HG02981 (cell line): ENCODE measurements at regions not wholly inside any gene's neighbourhood (a gene's known extent, or its start where the extent isn't known, plus 50 kb on each side); places are given as distances from the start of the nearest gene placed in this dataset.
"Not testable (repeated sequence)": the region's sequence is repeated elsewhere in the genome, so short reads cannot be mapped to it uniquely, and the experiment has no call there.

Experiments used
- ATAC-seq: cut with Tn5 transposase; IDR thresholded peaks from one replicate; pipeline ENCODE4 v1.9.1; 2021; ENCODE audit warnings: mild to moderate bottlenecking, moderate library complexity; ENCODE audit not compliant: unreplicated experiment

DNA sequence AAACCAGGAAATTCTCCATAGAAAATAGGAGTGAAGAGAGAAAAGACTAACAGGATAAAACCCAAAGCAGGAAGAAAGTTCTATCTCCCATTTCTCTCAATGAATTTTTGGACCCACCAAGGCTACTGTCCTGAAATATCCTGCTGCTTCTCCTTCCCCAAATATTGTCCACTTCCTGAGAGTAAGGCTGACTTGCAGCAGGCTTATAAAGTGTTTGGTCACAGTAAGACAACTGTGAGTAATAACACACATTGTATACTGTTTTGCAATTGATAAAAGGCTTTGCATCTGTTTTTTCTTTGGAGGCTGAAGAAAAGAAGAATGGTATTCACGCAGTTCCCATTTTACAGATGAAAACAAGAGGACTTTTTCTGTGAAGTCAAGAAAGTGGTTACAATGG lies 52.8 kb downstream of the FOXD4L6 start:
- ATAC-seq = not testable (repeated sequence)

DNA sequence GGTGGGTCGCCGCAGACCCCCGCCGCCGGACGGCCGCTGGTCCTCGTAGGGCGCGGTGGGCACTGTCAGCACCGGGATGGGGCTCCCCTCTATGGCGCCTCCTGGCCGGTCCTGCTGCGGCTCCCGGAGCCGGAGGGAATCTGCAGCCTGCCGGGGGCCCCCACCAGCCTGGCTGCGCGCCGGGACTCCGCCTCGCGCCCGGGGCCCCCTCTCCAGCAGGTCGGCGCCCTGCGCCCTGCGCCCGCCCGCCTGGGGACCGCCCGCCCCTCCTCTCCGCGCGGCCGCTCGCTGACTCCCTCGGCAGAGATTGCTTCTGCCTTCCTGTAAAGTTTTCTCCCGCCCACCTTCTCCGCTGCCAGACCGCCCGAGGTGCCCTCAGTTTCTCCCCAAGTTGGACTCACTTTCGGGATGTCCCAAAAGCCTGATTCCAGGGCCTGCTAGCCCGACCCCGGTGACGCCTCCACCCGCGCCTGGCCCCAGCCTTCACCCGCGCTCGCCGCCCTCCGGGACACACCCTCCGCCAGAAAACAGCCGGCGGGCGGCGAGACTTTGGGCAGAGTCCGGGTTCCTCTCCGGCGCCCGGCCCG lies 54.0 kb downstream of the FOXD4L6 start:
- ATAC-seq = not testable (repeated sequence)

DNA sequence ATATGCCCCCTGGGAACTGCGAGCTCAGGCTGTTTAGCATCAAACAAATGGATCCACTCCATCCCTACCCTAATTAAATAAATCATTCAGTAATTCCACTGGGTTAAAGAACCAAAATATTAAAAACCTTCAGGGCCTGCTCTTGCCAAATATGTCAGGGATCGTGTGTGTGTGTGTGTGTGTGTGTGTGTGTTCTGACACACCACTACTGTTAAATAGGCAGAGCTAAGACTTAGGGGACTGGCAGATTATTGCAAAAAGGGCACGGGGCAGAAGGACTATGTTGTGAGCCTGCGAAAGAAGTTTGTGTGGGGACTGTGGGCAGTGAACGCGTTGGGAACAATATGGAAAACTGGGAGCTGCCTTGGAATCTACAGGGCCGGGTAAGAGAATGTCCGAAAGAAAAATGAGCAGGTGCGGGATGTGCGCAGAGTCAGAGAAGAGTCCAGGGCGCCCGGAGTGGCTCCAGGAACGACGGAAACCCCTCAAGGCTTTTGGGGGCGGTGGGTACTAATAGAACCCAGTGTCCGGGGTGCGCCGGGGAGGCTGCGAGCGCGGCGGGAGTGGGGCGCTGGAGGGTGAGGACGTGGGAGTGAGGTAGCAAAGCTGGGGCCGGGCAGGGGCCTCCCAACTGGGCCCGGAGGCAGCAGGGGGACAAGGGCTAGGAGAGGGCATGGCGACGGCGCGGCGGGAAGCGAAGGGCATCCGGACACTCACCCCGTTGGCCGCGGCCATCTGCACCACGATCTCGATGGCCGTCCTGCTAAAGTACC lies 54.8 kb downstream of the FOXD4L6 start:
- not testable (repeated sequence) for ATAC-seq

DNA sequence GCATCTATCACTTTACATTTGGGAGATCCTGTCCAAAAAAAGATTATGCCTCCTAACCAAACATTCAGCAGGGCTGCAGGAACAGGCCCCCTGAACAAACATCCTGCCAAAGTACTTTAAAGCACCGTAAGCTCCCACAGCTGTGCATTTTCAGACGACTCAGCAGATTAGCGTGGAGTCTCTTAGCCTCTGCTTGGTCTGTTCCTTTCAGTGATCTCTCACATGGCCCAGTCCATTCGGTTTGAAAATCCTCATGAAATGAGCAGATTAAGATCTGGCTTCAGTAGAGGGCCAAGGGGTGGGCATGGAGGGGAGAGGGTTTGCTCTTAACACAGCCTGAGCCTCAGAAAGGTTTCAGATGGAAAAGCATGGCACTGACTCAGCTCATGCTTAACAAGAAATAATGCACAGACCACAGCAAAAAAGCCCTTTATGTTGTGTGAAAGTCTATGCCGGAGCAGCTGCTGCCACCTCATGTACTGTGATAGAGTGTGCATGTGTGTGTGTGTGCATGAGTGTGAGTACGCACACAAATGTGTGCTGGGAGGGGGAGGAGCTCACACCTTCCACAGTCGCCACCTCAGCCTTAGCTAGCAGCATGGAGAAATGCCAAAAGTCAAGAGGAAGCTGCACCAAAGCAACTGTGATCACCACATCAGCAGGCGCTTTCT lies 64.2 kb downstream of the FOXD4L6 start:
- peak; percentile 82 for ATAC-seq

DNA sequence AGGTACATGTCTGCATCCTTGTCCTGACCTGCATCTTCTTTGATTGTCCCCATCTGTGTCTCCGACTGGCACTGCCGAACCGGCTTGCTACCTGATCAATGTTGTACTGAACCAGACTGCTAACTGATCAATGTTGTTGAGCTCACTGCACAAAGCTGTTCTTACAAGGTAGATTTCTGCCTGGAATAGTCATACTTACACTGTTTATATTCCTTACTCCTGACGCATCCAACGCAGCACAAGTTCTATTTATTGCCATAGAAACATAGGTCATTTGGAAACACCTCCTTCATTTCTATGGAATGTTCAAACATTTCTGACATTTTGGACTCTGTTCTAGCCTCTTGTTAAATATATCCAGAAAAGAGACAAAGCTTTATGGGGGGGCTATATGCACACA lies 65.2 kb downstream of the FOXD4L6 start:
- not testable (repeated sequence) for ATAC-seq

DNA sequence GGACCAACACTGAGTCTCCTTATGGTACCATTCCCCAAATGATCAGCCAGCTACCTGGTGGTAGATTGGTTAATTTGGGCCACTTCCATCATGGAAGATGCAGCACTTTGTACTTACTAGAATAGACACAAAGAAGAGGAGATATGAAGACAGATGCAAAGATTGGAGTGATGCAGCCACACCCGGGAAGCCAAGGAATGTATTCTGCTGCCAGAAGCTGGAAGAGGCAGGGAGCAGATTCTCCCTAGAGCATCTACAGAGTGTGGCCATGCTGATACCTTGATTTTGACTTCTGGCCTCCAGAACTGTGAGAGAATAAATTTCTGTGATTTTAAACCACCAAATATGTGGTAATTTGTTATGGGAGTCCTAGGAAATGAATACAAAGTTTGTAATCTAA lies 68.9 kb downstream of the FOXD4L6 start:
- ATAC-seq = not testable (repeated sequence)

DNA sequence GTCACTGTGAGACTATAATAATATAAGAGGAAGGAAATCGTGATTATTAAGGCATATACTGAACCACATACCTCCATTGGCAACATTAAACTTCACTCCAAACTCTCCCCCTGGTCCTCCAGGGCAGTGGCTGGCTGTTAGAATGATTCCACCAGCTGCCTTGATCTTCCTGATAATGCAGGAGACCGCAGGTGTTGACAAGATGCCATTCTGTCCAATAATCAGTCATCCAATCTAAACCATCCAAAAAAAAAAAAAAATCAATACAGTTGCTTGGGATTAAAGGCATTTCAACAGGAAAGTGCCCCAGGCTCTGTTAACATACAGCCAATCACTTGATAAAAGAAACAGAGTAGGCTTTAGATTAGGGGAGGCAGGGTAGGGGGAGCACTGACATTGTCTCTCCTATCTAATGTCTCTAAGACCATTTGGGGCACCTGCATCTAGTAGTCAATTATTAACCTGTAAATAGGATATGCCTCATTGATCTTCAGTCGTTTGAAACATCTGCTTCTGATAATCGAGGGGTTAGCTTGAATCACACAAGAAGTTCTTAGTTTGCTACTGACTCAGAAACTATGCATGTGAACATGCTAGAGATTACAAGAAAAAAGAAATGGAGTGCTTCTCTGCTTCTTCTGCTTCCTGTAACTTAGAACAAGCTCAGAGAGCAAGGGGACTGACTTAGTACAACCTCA lies 74.7 kb downstream of the FOXD4L6 start:
- peak; percentile 80 for ATAC-seq

DNA sequence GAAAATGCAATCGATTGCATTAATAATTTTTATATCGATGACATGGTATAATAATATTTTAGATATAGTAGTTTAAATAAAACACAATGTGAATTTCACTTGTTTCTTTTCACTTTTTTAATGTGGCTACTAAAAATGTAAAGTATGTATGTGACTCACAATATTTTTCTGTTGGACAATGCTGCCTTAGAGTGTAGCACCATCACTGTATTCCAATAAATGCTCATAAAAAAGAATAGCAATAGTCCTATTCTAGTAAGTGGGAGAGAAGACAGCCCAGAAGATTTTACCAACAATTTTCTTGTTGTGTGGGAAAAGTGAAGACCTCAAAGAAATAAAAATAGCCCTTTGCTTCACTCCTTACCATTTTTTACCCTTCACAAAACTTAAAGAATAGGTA lies 79.8 kb downstream of the FOXD4L6 start:
- ATAC-seq = not testable (repeated sequence)

DNA sequence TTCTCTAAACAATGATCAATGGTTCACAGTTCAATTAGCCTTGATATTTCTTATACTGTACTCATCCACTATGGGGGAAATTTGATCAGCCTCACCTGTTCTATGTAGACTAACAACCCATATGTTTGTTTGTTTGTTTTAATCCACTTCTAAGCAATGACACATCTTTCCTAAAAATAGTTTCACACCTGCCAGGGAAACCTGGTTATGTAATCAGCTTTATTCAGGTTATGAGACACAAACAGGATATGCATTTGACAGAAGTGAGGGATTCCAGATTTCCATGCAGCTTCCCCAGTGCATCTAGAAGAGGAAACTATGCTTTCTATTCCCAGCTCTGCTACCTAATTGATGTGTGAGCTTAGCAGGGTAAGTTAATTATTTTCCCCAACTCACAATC lies 80.7 kb downstream of the FOXD4L6 start:
- not testable (repeated sequence) for ATAC-seq

DNA sequence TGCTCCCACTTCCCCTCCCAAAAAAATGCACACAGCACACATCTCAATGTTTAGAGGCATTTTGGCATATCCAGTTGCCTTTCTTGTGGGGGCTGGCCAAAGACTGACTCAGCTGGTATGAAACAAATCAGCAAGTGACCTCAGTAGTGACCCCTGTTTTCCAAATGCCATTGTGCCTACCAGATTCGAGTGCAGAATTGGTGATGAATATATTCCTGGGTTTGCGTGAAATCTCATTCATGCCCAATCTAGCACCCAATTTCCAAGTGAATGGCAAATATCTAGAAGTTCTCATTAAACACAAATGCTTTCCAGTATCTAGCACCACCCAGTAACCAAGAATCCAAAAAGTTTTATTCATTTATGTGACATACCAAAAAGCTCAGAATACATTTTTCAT lies 83.6 kb downstream of the FOXD4L6 start:
- ATAC-seq = not testable (repeated sequence)

DNA sequence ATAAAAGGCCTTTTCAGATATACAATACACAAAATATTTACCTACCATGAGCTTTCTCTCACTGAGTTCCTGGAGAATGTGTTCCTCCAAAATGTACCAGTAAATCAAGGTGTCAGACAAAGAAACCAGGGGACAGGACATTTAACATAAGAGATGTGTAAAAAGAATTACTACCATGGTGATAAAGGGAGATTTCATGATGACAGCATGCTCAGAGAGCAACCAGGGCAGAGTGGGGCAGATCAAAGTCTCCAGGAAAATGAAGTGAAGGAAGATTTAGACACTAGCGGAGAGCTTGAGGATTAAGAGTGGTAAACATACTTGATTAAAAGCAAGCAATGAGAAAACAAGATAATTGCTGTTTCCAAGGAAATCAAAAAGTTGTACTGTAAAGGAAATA lies 85.0 kb downstream of the FOXD4L6 start:
- ATAC-seq = not testable (repeated sequence)

DNA sequence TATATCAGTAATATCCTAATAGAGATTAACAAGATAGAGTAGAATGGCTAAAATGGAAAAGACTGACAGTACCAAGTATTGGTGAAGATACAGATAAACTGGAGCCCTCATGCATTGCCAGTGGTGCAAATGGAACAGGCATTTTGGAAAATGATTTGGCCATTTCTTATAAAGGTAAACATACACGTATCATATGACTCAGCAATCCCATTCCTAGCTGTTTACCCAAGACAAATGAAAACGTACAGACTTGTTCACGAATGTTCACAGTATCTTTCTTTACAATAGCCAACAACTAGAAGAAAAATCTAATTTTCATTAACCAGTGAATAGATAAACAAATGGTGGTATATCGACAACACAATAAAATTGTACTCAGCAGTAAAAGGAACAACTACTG lies 86.4 kb downstream of the FOXD4L6 start:
- not testable (repeated sequence) for ATAC-seq

DNA sequence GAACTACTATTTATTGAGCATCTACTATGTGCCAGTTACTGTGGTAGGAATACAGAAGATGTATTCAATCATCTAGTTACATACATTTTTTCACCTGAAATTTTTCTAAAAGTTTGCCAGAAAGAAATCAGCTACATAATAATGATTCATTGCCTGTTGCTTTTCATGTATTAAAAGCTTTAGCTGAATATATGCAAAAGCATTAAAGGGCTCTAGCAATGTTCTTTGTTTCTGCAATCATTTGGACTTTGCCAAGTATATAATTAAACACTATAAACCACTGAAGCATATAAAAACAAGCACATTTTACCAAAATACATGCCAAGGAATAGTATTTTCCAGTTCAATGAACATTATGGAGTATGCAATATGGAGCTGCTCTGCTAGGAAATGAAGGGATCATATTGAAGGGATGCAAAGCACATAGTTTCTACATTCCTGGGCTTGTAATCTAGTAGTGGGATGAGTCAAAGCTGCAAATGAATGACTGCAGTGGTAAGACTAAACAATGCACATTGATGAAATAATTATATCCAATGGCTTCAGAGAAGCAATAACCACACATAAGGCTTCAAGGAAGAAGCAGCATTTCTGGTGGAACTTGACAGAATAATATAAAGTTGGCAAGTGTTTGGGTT lies 87.7 kb downstream of the FOXD4L6 start:
- not testable (repeated sequence) for ATAC-seq

DNA sequence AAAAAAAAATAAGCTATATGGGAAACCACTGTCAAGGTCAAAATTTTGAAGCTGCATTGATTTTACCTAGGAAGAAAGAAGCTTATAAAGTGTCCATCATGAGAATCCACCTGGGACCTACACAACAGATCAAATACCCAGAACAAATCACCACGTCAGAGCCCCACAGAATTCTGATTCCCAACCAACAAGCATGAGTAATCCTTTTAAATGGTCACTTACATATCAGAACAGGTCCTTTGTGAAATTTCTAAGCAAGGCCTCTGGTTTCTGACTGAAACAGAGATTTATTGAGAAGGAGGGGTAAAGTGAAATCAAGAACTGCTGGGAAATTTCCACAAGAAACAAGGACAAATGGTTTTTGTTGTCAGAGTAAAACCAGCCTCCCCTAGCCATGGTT lies 93.2 kb downstream of the FOXD4L6 start:
- ATAC-seq = not testable (repeated sequence)

DNA sequence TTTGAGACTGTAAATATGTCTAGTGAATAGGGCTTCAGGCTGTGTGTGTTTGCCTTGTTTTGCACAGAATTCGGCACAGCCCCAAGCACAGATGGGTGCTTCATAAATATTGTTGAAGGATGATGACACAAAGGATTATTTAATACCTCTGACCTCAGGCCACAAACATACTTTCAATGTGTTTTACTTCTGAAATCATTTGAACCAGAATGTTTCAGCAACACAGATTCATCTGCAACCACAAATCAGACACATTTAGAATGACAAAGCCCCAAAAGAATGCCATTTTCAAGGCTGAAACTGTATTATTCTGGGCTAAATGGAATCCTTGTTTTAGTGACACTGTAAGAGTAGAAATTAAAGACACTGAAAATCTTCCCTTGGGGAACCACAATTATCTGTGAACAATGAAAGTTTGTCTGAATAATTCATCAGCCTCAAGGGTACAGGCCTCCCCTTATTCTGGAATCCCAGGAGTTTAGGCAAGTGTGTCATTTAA lies 93.7 kb downstream of the FOXD4L6 start:
- ATAC-seq = not testable (repeated sequence)

DNA sequence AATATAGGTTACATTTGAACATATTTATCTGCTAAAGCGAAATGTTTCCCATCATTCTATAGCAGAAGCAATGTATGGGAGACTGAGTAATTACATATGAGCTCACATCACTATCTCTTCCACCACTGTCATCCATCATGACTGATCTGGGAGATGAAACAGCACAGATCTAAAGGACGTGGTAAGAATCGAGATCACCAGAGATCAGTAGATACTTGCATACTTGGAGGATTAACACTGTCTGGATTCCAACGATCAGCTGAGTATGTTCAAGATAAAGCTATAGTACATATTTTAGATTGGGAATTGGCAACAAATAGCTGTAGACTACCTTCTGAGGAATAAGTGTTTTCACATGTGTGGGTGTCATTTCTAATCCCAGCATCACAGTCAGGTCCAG lies 94.6 kb downstream of the FOXD4L6 start:
- ATAC-seq = not testable (repeated sequence)

DNA sequence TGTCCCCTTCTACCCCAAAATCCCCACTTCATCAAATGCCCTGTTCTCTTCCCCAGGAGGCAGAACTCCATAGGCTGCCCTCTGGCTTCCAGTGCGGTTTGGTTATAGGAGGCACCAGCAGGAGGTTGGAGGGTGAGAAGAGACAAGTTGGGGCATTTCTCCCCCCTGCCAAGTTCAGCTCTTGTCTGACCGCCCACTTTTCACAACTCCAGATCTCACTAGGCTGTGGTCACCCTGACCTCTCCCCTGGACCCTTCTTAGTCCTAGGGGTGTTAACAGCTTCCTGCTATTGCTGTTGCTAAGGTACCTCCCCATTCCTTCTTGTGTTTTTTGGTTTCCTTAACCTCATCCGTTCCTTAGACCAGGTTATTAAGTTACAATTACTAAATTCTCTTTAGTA lies 95.1 kb downstream of the FOXD4L6 start:
- not testable (repeated sequence) for ATAC-seq

DNA sequence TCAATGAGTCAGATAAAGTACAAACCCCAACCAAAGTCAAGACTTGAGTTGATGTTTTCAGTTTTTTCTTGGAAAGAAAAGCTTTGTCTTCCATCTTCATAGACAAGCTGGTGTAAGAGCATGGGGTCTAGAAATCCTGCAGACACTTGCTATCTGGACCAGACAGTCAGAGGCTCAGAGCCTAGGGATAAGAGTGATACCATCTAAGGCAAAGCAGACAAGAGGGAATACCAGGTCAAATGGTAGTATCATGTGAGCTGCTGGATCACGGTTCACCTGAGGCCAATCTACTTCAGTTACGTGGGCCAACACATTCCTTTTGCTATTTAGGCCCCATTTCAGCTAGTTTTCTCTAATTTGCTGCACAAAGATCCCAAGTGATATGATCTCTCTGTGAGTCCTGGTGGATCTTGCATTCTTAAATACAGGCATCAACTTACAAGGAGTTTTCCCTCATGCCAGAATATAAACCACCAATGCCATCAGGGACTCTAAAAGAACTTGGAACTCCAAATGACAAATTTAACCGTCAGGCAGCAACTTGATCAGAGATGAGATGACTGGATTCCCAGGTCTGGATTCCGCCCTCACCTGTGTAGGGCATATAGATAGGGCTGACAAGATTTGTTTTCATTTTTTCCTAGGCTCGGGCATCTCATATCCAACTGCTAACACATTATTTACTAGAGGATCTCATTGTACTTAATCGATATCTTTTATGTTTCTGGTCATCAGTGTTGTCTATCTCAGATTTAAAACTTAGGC lies 101.4 kb downstream of the FOXD4L6 start:
- ATAC-seq = not testable (repeated sequence)

DNA sequence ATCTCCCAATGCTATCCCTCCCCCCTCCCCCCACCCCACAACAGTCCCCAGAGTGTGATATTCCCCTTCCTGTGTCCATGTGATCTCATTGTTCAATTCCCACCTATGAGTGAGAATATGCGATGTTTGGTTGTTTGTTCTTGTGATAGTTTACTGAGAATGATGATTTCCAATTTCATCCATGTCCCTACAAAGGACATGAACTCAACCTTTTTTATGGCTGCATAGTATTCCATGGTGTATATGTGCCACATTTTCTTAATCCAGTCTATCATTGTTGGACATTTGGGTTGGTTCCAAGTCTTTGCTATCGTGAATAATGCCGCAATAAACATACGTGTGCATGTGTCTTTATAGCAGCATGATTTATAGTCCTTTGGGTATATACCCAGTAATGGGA lies 106.1 kb downstream of the FOXD4L6 start:
- ATAC-seq = not testable (repeated sequence)
